ENCODE measurements at regions not wholly inside any gene's neighbourhood (a gene's known extent, or its start where the extent isn't known, plus 50 kb on each side); places are given as distances from the start of the nearest gene placed in this dataset.

- no peak for TF ChIP-seq CTCF (IDR thresholded peaks at IDR 0.05)
- no peak for TF ChIP-seq POLR2AphosphoS5 (IDR thresholded peaks at IDR 0.05; ENCODE audit: low read depth, low read length)
- TF ChIP-seq SIN3A (IDR thresholded peaks at IDR 0.05; ENCODE audit: borderline replicate concordance, insufficient read depth, low read depth, low read length), result no peak
Measured at GRCh38 chr10:75344170-75344569, 57.4 kb downstream of the ZNF503 start.
